ENCODE measurements at regions not wholly inside any gene's neighbourhood (a gene's known extent, or its start where the extent isn't known, plus 50 kb on each side); places are given as distances from the start of the nearest gene placed in this dataset.

DNA sequence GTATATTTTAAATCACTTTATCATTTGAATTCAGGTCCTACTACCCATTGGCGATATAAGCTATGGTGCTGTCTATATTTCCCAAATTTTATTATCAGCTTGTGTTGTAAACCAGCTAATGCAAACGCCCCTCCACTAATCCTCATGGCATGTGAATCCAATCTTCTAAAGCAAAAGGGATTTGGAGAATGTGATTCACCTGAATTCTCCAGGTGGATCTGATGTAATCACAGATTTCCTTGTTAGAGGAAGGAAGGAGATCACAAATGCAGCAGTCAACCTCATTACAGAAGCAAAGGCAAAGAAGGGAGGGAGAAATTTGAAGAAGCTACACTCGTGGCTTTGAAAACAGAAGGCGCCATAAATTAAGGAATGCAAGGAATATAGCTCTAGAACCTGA lies 431.1 kb upstream of the CDH19 start:
- TF ChIP-seq CTCF (IDR thresholded peaks at IDR 0.05 in 2 of 3, conservative IDR thresholded peaks at IDR 0.05 in 1 of 3; ENCODE audit: borderline replicate concordance in 1 of 3, insufficient read depth in 1 of 3, low read depth in 2 of 3, low read length in 2 of 3) (no peak), ZFX (IDR thresholded peaks at IDR 0.05) (no peak), EZH2phosphoT487 (IDR thresholded peaks at IDR 0.05; ENCODE audit: borderline replicate concordance) (no peak), RAD21 (IDR thresholded peaks at IDR 0.05; ENCODE audit: low read depth) (no peak), SIN3A (IDR thresholded peaks at IDR 0.05; ENCODE audit: low read depth) (no peak), POLR2AphosphoS5 (IDR thresholded peaks at IDR 0.05; ENCODE audit: low read depth, low read length) (no peak), POLR2A (IDR thresholded peaks at IDR 0.05; ENCODE audit: borderline replicate concordance, extremely low read depth, insufficient read depth, insufficient read length) (no peak), ELF1 (IDR thresholded peaks at IDR 0.05; ENCODE audit: borderline replicate concordance, low read depth) (no peak), ZNF274 (IDR thresholded peaks at IDR 0.05; ENCODE audit: low read depth, low read length) (no peak), CBX3 (IDR thresholded peaks at IDR 0.05; ENCODE audit: low read depth) (no peak)
- TF ChIP-seq, protein P1, sequence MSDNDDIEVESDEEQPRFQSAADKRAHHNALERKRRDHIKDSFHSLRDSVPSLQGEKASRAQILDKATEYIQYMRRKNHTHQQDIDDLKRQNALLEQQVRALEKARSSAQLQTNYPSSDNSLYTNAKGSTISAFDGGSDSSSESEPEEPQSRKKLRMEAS (IDR thresholded peaks at IDR 0.05), result no peak
- TF ChIP-seq, protein P2, sequence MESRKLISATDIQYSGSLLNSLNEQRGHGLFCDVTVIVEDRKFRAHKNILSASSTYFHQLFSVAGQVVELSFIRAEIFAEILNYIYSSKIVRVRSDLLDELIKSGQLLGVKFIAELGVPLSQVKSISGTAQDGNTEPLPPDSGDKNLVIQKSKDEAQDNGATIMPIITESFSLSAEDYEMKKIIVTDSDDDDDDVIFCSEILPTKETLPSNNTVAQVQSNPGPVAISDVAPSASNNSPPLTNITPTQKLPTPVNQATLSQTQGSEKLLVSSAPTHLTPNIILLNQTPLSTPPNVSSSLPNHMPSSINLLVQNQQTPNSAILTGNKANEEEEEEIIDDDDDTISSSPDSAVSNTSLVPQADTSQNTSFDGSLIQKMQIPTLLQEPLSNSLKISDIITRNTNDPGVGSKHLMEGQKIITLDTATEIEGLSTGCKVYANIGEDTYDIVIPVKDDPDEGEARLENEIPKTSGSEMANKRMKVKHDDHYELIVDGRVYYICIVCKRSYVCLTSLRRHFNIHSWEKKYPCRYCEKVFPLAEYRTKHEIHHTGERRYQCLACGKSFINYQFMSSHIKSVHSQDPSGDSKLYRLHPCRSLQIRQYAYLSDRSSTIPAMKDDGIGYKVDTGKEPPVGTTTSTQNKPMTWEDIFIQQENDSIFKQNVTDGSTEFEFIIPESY (IDR thresholded peaks at IDR 0.05; ENCODE audit: extremely low read depth, insufficient replicate concordance, low read length), result no peak

Measured in HCT116 (cell line).